H1 (cell line): ENCODE measurements at regions not wholly inside any gene's neighbourhood (a gene's known extent, or its start where the extent isn't known, plus 50 kb on each side); places are given as distances from the start of the nearest gene placed in this dataset.

Experiments
- BRCA1 ChIP-seq: IDR thresholded peaks from 2 replicates; pipeline ENCODE4 v1.6.1; 2012; ENCODE audit warnings: low read depth, low read length, improper control_type of control experiment
- CTCF ChIP-seq, 3 experiments: IDR thresholded peaks; 1 replicate in 2 of 3; 2 replicates in 1 of 3; pipeline versions ENCODE4 v1.5.1 to v1.6.1; 2011; ENCODE audit warnings: low read length in 3 of 3, mild to moderate bottlenecking in 3 of 3, inconsistent platforms in 2 of 3, low read depth in 1 of 3, moderate library complexity in 1 of 3; ENCODE audit not compliant: insufficient read depth in 1 of 3; ENCODE audit errors: control extremely low read depth in 1 of 3
- GABPA ChIP-seq: IDR thresholded peaks from 2 replicates; pipeline ENCODE4 v1.6.1; 2011; ENCODE audit warnings: mild to moderate bottlenecking, low read length, moderate library complexity, borderline replicate concordance; ENCODE audit not compliant: insufficient read depth
- POLR2AphosphoS5 ChIP-seq: IDR thresholded peaks from 2 replicates; pipeline ENCODE4 v1.6.1; 2011; ENCODE audit warnings: low read depth, low read length
- RAD21 ChIP-seq, 2 experiments: IDR thresholded peaks in 1 of 2; conservative IDR thresholded peaks in 1 of 2; 2 replicates each; pipeline ENCODE4 v1.6.1; 2011; ENCODE audit warnings: low read depth in 2 of 2, low read length in 2 of 2, improper control_type of control experiment in 1 of 2, inconsistent platforms in 1 of 2, mild to moderate bottlenecking in 1 of 2, moderate library complexity in 1 of 2
- SIX5 ChIP-seq: IDR thresholded peaks from 2 replicates; pipeline ENCODE4 v1.6.1; 2011; ENCODE audit warnings: mild to moderate bottlenecking, low read depth, low read length
- ZNF274 ChIP-seq: IDR thresholded peaks from 2 replicates; pipeline ENCODE4 v1.7.0; 2012; ENCODE audit warnings: low read length, borderline replicate concordance; ENCODE audit errors: extremely low read depth

- TF ChIP-seq CTCF (IDR thresholded peaks at IDR 0.05; ENCODE audit: control extremely low read depth in 1 of 3, insufficient read depth in 1 of 3, low read depth in 1 of 3, low read length in 3 of 3) (no peak), RAD21 (IDR thresholded peaks at IDR 0.05 in 1 of 2, conservative IDR thresholded peaks at IDR 0.05 in 1 of 2; ENCODE audit: low read depth in 2 of 2, low read length in 2 of 2) (no peak), POLR2AphosphoS5 (no peak), GABPA (no peak), SIX5 (no peak), ZNF274 (no peak), BRCA1 (no peak)
These were observed 155.2 kb upstream of the BMPER start for GRCh38 chr7:33750177-33750576.
